Left ventricle myocardium superior (tissue), 1 donor: ENCODE measurements at regions not wholly inside any gene's neighbourhood (a gene's known extent, or its start where the extent isn't known, plus 50 kb on each side); places are given as distances from the start of the nearest gene placed in this dataset.
"Not testable (repeated sequence)": the region's sequence is repeated elsewhere in the genome, so short reads cannot be mapped to it uniquely, and the experiment has no call there.

Experiments
- ATAC-seq: fragments of 200-7000 bp; cut with Tn5 transposase; one replicate; pipeline ENCODE4 v1.9.1; 2020; ENCODE audit warnings: mild to moderate bottlenecking, moderate library complexity
- DNase-seq: peaks from one replicate; pipeline ENCODE4 v3.0.0-alpha.2; 2020
- intact Hi-C: fragments of 100-400 bp; cut with micrococcal nuclease; formaldehyde crosslinking; loops from one replicate; pipeline ENCODE4 v1.11.0; 2022
- donor health status: DM: no; HTN: yes; CAD: no; lungs with severe emphysema.

DNA sequence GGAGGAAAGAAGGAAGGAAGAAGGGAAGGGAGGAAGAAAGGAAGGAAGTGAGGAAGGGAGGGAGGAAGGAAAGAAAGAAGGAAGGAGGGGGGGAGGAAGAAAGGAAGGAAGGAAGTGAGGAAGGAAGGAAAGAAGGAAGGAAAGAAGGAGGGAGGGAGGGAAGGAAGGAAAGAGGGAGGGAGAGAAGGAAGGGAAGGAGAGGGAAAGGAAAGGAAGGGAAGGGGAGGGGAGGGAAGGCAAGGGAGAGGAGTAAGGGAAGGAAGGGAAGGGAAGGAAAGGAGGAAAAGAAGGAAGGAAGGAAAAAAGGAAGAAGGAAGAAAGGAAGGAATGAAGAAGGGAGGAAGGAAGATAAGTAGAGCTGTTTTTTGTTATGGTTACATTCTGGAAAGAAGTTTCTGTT lies 141.2 kb downstream of the LRRC3B start:
- ATAC-seq (no peak), DNase-seq (no peak)
- intact Hi-C loops, result no loop called here

DNA sequence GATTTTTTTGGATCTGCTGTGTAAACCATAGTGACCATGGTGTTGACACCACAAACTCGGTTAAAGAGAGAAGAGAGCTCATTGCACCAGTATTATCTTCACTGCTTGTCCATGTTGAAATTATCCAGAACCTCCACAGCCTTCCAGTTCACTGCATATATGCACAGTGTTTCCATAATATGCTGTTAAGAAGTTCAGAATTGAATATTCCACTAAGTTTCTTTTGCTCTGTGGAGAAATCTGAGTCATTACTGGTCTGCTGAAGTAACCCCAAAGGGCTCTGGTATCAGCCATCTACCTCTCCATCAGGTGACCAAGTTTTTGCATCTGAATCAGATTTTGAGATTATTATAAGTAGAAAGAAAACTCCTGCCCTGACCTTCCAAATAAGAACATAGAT lies 143.5 kb downstream of the LRRC3B start:
- ATAC-seq (no peak), DNase-seq (no peak)
- intact Hi-C loops, result no loop called here

- DNase-seq (no peak), ATAC-seq (no peak)
- intact Hi-C loops, result no loop called here
Observed at GRCh38 chr3:26768068-26768651, 145.6 kb downstream of the LRRC3B start.

- intact Hi-C loops, result no loop called here
- DNase-seq (no peak), ATAC-seq (no peak)
Observed at GRCh38 chr3:26799679-26800317, 177.2 kb downstream of the LRRC3B start.

DNA sequence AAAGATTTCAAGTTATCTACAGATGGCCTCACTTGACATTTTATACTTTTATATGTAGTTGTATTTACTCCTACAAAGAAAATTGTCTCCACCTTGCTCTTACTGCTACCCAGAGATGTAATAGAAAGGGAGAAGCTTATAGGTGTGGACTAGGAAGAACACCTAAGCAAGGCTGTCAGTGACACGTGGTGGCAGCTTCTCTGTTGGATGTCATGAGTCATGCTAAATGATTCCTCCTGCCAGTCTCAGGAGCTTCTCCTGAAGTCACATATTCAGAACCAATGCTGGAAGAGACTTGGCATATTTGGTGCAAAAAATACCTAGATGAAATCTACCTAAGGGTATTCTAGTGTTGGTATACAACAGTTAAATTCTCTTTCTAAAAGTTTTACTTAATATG lies 184.7 kb downstream of the LRRC3B start:
- ATAC-seq (no peak), DNase-seq (no peak)
- intact Hi-C loops, result no loop called here

DNA sequence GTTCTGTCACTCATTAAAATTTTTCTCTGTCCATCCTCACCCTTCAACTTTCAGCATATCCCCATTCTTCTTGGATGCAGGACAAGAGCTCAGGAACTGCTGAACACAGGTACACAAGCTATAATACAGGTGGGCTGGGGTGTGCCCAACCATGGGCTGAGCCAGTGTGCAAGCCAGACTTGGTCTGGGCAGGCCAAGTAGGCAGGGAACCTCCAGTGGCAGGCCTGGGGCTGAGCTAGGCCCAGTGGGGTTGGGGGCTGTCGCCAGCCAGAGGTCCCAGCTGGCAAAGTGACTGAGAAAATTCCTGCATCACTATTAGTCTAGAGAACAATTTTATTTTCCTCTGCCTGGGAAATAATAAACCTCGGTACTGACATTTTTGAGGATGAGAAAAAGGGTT lies 202.9 kb downstream of the LRRC3B start:
- DNase-seq (no peak), ATAC-seq (no peak)
- intact Hi-C loops, result no loop called here

- DNase-seq, result no peak
- ATAC-seq, result no peak
- intact Hi-C loops, result no loop called here
Observed at GRCh38 chr3:26827169-26827568, 204.6 kb downstream of the LRRC3B start.

- intact Hi-C loops, result no loop called here
- no peak for DNase-seq
- no peak for ATAC-seq
Observed at GRCh38 chr3:26838026-26838425, 215.5 kb downstream of the LRRC3B start.

DNA sequence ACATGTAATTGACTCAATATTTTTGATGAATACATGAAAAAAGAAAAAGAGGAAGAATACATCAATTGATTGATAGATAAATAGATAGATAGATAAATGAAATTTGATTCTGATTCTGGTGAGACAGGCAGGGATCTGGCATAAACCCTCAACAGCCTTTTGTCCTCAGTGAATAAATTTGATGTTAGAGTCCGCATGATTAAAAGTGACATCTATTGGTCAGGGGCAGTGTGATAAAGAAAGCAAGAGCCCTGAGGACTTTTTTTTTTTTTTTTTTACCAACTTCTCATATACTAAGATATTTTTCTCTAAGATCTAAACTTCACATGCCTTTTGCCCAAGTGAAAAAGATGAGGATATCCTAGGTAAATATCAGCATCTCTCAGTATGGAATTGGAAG lies 216.4 kb downstream of the LRRC3B start:
- ATAC-seq, result no peak
- no peak for DNase-seq
- intact Hi-C loops, result no loop called here

DNA sequence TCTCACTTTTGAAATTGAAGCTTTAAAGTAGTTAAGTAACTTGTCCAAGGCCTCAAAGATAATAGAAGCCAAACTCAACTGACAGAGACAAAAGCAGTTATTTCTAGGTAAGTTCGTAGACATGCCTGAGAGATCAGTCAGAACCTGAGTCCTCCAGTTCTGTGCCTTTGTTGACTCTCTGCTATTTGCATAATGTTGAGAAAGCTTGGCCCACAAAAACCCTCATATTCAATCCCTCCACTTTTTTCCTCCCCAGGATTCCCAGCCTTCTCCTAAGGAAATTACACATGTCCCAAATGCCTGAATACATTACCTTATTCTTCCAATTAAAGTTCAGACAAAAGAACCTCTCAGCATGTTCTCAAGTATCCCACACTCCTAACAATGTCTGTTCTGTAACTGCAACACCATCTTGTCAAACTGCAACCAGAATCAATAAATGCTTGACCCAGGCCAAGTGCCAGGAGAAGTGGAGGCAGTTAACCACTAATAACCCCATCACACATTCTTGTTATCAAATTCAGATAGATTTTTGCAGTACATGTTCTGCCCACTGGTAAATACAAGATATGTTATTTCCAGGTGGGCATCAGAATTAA lies 217.8 kb downstream of the LRRC3B start:
- no peak for ATAC-seq
- no peak for DNase-seq
- intact Hi-C loops, result no loop called here

DNA sequence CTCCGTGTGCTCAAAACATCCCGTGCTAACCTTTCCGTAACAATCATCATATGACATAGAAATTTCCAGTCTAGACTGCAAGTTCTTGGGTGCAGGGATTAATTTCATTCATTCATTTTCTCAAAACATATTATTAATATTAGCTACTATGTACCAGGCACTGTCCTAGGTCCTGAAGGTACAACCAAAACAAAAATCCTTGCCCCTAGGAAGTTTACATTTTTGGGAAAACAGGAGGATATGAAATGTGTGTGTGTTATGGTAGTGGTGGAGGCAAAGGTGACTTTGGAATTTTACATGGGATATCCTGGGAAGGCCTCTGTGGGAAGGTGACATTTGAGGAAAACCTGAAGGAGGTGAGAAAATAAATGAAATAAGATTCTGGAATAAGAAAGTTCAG lies 222.6 kb downstream of the LRRC3B start:
- ATAC-seq (no peak), DNase-seq (no peak)
- intact Hi-C loops, result no loop called here

GRCh38 chr3:26847680-26848079 lies 225.1 kb downstream of the LRRC3B start:
- DNase-seq, result no peak
- no peak for ATAC-seq
- intact Hi-C loops, result no loop called here

DNA sequence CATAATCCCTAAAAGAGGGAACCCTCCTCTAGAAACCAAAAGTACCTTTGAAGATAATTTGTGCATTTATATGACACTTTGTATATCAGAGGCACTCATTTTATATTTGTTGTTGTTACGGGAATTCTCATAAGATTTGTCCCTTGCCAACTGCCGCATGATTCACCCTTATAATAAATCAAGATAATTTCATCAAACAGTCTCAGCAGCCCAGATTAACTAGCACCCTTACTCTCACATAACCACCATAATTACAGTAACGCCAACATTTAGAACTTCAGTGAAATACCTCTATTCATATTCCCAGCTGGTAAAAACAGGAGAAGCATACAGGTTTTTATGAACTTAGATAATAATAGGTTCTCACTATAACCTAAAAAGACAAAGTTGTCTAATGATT lies 271.9 kb downstream of the LRRC3B start:
- ATAC-seq, result no peak
- DNase-seq, result no peak
- intact Hi-C loops, result no loop called here

GRCh38 chr3:26915208-26915607 lies 292.6 kb downstream of the LRRC3B start:
- ATAC-seq (no peak), DNase-seq (no peak)
- intact Hi-C loops, result no loop called here

DNA sequence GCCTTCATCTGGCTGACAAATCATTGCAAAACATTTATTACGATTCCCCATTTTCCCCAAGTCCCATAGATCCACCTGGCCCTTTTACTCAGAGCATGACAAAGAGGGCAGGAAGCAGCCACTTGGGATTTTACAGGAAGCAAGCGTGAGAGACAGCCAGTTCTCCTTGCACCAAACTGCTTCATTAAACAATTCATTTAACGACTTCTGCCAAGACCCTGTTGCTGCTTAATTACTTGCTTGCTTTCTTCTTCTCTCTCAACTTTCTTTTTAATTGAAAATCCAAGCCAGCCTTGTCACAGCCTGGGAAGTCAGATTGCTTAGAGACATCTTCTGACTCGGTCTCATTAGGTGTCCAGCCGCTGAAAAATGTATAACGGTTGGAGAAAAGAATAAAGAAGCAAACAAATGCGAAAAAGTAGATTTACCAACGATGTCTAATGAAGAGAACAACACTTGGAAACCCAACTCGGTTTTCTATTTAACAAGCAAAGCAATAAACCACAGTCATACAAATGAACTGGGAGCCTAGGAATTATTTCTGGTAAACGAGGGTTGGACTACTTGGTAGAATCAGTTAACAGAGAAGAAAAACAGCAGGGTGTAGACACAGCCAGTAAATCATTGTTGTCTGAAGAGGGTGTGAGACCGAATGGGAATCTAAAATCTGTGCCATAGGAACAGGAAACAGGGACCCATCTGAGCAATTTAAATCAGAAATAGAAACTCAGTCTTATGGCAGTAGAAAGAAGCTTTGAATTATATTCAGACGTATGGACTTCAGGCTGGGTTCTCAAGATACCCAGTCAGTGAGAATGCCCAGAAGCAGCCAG lies 298.3 kb downstream of the LRRC3B start:
- intact Hi-C loops, result no loop called here
- peak; percentile 7 for DNase-seq
- peak; percentile 78 for ATAC-seq

DNA sequence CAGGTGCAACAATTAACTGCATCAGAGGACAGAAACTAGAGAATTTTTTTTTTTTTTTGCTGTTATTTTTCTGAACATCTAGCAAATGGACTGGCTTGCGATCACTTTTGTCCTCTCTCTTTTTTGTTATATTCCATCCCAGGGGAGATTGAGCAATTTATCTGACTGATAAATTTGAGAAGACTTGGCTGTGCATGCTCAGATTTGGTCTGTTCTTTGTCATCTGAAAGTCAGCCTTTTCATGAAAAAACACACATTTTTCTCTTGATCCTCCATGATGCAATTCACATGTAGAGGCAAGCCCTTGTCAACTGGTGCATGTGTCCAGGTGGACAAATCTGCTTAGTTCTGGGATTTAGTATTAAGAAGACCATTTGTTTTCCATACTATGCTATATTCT lies 309.3 kb downstream of the LRRC3B start:
- DNase-seq (no peak), ATAC-seq (peak; percentile 55)
- intact Hi-C loops, result no loop called here

DNA sequence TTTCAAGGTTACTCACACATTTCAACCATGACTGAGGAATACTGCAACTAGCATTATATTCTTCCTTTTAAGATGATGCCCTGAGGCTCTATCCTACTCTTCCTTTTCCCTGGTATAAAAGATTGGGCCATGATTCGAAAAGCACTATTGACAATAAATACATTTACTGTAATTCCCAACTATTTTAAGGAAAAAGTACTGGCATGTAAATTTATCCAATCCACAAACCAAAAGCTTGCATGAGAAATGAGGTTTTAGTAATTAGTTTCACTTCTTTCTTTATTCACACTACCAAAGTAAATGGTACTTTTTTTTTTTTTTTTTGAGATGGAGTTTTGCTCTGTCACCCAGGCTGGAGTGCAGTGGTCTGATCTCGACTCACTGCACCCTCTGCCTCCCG lies 310.2 kb downstream of the LRRC3B start:
- DNase-seq, result no peak
- intact Hi-C loops, result no loop called here
- ATAC-seq, result no peak

GRCh38 chr3:26945480-26945879 lies 322.9 kb downstream of the LRRC3B start:
- intact Hi-C loops, ATAC-seq, DNase-seq: not testable (repeated sequence)

GRCh38 chr3:26960382-26960781 lies 337.8 kb downstream of the LRRC3B start:
- DNase-seq, result no peak
- intact Hi-C loops, result no loop called here
- no peak for ATAC-seq
